ENCODE measurements at regions not wholly inside any gene's neighbourhood (a gene's known extent, or its start where the extent isn't known, plus 50 kb on each side); places are given as distances from the start of the nearest gene placed in this dataset.

GRCh38 chr1:200275816-200276453 is 133.9 kb downstream of the ZNF281 start:
- TF ChIP-seq ZNF274 (IDR thresholded peaks at IDR 0.05; ENCODE audit: low read depth, low read length) = no peak
- no peak for TF ChIP-seq YY1 (IDR thresholded peaks at IDR 0.05; ENCODE audit: insufficient read depth, insufficient read length)
